ENCODE measurements at regions not wholly inside any gene's neighbourhood (a gene's known extent, or its start where the extent isn't known, plus 50 kb on each side); places are given as distances from the start of the nearest gene placed in this dataset.
"Not testable (repeated sequence)": the region's sequence is repeated elsewhere in the genome, so short reads cannot be mapped to it uniquely, and the experiment has no call there.

- DNase-seq, result no peak
These were observed 175.6 kb upstream of the THSD7A start for GRCh38 chr7:12007576-12007975.

GRCh38 chr7:12013983-12014382 lies 182.0 kb upstream of the THSD7A start:
- DNase-seq, result no peak

GRCh38 chr7:12016439-12016838 lies 184.4 kb upstream of the THSD7A start:
- DNase-seq, result no peak

- DNase-seq, result no peak
These were observed 185.0 kb upstream of the THSD7A start for GRCh38 chr7:12017046-12017445.

GRCh38 chr7:12022011-12022410 lies 189.1 kb upstream of the TMEM106B start:
- DNase-seq, result not testable (repeated sequence)

GRCh38 chr7:12025246-12025645 lies 185.8 kb upstream of the TMEM106B start:
- DNase-seq, result no peak

GRCh38 chr7:12028508-12028907 lies 182.6 kb upstream of the TMEM106B start:
- DNase-seq, result no peak

- DNase-seq, result no peak
These were observed 181.0 kb upstream of the TMEM106B start for GRCh38 chr7:12030116-12030515.

GRCh38 chr7:12031186-12031585 lies 179.9 kb upstream of the TMEM106B start:
- DNase-seq, result no peak

- no peak for DNase-seq
These were observed 179.5 kb upstream of the TMEM106B start for GRCh38 chr7:12031638-12032037.

- DNase-seq, result no peak
These were observed 178.9 kb upstream of the TMEM106B start for GRCh38 chr7:12032146-12032545.

GRCh38 chr7:12043457-12043856 lies 167.6 kb upstream of the TMEM106B start:
- DNase-seq, result not testable (repeated sequence)

- DNase-seq, result no peak
These were observed 158.9 kb upstream of the TMEM106B start for GRCh38 chr7:12052211-12052610.

- no peak for DNase-seq
These were observed 157.5 kb upstream of the TMEM106B start for GRCh38 chr7:12053561-12053960.

GRCh38 chr7:12054830-12055229 lies 156.3 kb upstream of the TMEM106B start:
- DNase-seq, result no peak

- DNase-seq, result no peak
These were observed 154.7 kb upstream of the TMEM106B start for GRCh38 chr7:12056381-12056780.

- DNase-seq, result no peak
These were observed 154.1 kb upstream of the TMEM106B start for GRCh38 chr7:12056977-12057376.

- no peak for DNase-seq
These were observed 149.0 kb upstream of the TMEM106B start for GRCh38 chr7:12062062-12062461.

- DNase-seq, result no peak
These were observed 146.4 kb upstream of the TMEM106B start for GRCh38 chr7:12064586-12065127.

- no peak for DNase-seq
These were observed 145.1 kb upstream of the TMEM106B start for GRCh38 chr7:12066004-12066403.

GRCh38 chr7:12066521-12066920 lies 144.6 kb upstream of the TMEM106B start:
- no peak for DNase-seq

- no peak for DNase-seq
These were observed 143.8 kb upstream of the TMEM106B start for GRCh38 chr7:12067156-12067831.

- DNase-seq, result no peak
These were observed 141.3 kb upstream of the TMEM106B start for GRCh38 chr7:12069757-12070156.

GRCh38 chr7:12074889-12075288 lies 136.2 kb upstream of the TMEM106B start:
- no peak for DNase-seq

GRCh38 chr7:12080006-12080405 lies 131.1 kb upstream of the TMEM106B start:
- no peak for DNase-seq

Data from activated CD4-positive, CD25-positive, alpha-beta regulatory T cell treated with anti-CD3 and anti-CD28 coated beads, Interleukin-2, amount 50 U/mL, for 72 hours (primary cell).